LHCN-M2 (cell line): ENCODE measurements at regions not wholly inside any gene's neighbourhood (a gene's known extent, or its start where the extent isn't known, plus 50 kb on each side); places are given as distances from the start of the nearest gene placed in this dataset.

ENCODE experiments used
- DNase-seq: peaks from one replicate; pipeline ENCODE4 v3.0.0-alpha.2; 2012; ENCODE audit warnings: low read depth

- no peak for DNase-seq
Observed at GRCh38 chr13:44021422-44021821, 141.7 kb downstream of the LACC1 start.

- no peak for DNase-seq
Observed at GRCh38 chr13:44022196-44022595, 142.5 kb downstream of the LACC1 start.

DNA sequence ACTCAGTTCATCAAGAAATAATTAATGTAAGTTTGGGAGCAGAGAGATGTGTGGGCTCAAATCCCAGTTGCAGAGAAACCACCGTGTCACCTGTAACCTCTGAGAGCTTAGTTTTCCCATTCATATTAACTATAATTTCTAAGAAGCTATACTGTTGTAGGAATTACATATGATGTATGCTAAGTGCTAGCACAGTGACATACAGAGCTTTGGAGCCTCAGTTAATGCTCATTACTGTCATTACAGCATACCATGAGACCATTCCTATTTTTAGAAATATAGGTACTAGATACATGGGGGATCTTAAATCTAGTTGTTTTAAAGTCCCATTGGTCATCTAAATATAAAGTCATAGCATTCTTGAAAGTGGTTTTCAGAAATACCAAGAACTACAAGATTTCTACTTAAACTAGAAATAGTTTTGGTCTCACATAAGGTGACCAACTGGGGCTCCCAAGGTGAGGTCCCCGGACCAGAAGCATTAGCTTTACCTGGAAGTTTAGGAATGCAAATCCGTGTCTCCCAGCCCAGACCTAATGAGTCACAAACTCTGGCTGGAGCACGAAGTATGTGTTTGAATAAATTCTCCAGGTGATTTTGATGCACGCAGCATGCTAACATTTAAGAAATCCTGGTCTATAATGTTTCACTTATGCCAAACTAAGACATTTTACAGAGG is 144.6 kb downstream of the LACC1 start:
- DNase-seq = no peak

DNA sequence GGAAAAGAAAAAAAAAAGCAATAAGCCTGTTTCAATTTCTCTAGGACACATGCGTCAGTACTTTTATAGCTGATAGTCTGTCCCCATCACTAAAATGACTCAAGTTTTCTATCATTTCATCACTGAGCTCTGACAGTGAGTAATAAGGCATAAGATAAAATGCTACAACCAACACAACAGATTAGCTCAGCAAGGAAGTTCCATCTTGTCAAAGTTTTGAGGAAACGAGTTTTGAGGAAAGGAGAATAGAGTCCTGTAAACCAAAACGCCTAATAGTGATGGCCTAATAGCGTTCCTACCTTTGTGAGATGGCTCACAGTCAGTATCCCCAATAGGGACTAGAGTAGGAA is 145.1 kb downstream of the LACC1 start:
- DNase-seq = no peak

DNA sequence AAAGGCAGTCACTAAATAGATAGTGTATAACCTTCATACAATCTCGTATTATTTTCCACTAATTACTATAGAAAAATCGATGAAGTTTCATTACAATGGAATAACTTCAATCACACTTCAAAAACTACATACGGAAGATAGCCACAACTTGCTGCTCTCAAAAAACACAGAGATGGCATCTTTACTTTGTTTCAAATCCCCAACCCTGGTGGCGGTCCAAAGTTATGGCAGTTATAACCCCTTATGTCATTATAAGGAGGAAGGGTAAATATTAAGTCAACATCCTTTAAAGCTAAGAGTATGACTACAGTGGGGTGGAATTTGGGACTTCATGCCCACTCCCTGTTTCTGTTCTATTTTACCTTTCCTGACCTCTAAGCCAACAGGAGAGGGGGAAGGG is 146.5 kb downstream of the LACC1 start:
- DNase-seq = no peak

GRCh38 chr13:44028734-44029133 is 149.0 kb downstream of the LACC1 start:
- no peak for DNase-seq

GRCh38 chr13:44030615-44031014 is 150.9 kb downstream of the LACC1 start:
- no peak for DNase-seq

GRCh38 chr13:44031555-44031954 is 151.9 kb downstream of the LACC1 start:
- no peak for DNase-seq

DNA sequence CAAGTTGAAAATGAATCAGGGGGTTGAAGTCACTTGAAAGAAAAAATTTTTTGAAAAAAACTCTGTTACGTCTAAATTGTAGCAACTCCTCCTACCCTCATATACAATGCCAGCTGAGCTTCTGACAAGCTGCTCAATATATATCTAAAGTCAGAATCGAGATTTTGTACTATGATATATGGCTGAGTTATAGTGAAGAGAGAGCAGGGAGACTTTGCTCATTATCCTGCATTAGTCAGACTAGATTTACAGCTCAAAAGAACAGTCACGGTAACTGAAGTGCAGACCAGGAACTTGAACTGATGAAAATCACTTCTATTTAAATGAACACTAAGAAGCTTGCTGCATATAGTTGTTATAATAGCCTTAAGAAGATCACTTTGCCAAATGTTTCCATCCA is 153.1 kb downstream of the LACC1 start:
- no peak for DNase-seq

DNA sequence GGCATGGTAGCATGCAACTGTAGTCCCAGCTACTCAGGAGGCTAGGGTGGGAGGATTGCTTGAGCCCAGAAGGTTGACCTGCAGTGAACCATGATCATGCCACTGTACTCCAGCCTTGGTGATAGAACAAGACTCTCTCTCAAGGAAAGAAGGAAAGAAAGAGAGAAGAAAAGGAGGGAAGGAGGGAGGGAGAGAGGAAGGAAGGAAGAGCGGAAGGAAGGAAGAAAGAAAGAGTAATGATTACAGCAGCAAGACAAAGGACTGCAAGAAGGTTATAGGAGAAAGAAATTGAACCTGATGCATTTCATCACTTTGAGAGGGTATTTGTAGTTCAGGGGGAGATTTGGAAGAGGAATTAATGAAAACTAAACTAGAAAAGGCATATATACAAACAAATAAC is 155.7 kb downstream of the LACC1 start:
- DNase-seq = no peak

- DNase-seq = no peak
Observed at GRCh38 chr13:44040070-44040817, 160.5 kb downstream of the LACC1 start.

DNA sequence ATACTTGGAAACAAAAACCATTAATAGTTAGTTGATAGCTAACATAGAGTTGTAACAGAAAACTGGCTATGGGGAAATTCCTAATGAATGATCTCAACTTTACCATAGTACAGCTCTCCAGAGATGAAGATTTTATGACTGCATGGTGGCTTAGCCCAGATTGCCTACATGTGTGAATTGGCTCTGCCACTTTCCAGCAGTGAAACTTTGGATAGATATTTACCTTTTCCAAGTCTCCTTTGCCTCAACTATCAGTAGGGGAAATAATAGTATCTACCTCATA is 161.1 kb downstream of the LACC1 start:
- DNase-seq = no peak

DNA sequence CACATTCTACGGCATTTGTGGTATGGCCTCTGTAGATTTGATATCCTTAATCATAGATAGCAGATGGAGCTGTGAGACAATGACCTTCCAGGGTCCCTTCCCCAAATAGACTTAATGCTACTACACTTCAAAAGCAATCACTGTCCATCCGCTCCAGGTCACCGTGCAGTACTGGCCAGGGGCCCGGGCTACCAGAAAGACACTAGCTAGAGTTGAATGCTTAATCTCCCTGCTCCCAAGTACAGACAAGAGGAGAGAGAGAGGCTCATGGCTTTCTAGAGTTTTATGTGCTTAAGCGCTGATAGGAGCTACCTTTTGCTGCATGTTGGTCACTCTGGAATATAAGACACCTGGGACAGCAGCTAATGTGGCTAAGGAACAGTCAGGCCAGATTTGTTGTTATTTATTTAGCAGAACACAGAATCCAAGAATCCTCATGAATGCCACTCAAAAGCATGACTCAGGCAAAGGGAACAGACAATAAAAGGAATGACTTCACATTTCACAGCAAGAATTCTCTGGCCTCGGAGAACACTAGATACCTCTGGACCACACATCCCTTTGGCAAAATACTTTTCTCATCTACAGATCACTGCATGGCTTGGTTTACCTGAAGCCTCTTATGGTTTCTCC is 165.0 kb downstream of the LACC1 start:
- DNase-seq = peak; percentile 36

GRCh38 chr13:44045180-44045562 is 165.5 kb downstream of the LACC1 start:
- peak; percentile 29 for DNase-seq

- DNase-seq = no peak
Observed at GRCh38 chr13:44046428-44046827, 166.7 kb downstream of the LACC1 start.

DNA sequence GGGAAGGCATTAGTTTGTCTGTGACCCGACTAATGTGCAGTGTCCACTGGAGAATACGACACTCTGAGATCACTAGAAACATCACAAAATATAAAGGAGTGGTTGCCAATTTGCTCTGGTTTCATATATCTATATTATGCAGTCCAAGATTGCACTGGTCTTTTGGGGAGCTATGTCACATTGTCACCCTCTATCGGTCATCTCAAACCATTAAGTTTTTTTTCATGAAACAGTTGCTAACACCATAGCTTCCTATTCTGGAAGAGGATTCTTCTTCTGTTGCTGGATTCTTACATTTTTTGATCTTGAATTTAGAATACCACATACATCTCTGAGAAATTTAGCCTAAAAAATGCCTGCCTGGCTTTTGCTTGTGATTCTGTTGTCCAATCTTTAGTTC is 168.6 kb downstream of the LACC1 start:
- peak; percentile 24 for DNase-seq

- no peak for DNase-seq
Observed at GRCh38 chr13:44049081-44049945, 169.6 kb downstream of the LACC1 start.

DNA sequence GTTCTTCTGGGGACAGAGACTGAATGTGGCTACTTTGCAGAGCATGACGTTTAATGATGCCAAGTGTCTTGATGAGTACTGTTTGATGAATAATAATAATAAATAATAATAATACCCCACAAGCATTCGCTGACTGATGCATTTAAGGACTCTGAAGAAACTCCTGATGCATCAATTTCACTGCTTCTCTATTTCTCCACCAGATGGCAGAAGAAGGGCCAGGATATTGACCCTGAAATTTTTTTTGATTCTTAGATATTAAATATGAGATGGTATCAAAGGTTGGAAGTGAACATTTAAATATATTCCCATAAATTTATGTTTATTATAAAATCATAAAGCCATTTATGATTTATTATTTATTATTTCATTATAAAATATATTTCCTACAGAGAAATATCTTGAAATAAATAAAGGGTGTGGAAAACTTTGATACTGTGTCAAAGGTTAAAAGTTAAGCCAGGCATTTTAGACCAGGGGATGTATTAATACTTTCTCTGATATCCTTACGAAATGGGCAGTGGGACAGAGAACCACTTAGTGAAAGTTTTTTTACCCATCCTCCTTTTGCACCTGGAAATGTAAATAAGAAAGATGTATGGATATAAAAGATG is 170.9 kb downstream of the LACC1 start:
- DNase-seq = peak; percentile 38

GRCh38 chr13:44051405-44051804 is 171.7 kb downstream of the LACC1 start:
- DNase-seq = no peak

- DNase-seq = no peak
Observed at GRCh38 chr13:44051918-44052675, 172.4 kb downstream of the LACC1 start.

GRCh38 chr13:44052780-44053184 is 173.1 kb downstream of the LACC1 start:
- peak; percentile 22 for DNase-seq
